ENCODE measurements at regions not wholly inside any gene's neighbourhood (a gene's known extent, or its start where the extent isn't known, plus 50 kb on each side); places are given as distances from the start of the nearest gene placed in this dataset.
"Not testable (repeated sequence)": the region's sequence is repeated elsewhere in the genome, so short reads cannot be mapped to it uniquely, and the experiment has no call there.

- H3K36me3 ChIP-seq (ENCODE audit: low read depth, low read length): no peaks in the 10 kb centered on the region
- POLR2A ChIA-PET (ENCODE audit: unreplicated experiment): no interaction called here
- CTCF ChIA-PET: no interaction called here
- no peaks in the 10 kb centered on the region for H3K4me1 ChIP-seq (ENCODE audit: insufficient read depth, low read length)
- no TSS peak for BruUV-seq (replicated peaks)
- no peak overlapping the region for H3K4me3 ChIP-seq (ENCODE audit: low read length)
- peaks cover 10% of the 10 kb centered on the region for H3K27me3 ChIP-seq (ENCODE audit: low read length)
- no peaks in the 10 kb centered on the region for H3K9me2 ChIP-seq (replicated peaks; ENCODE audit: low read length)
- H3K79me2 ChIP-seq (ENCODE audit: low read length): no peaks in the 10 kb centered on the region
- H3K27ac ChIP-seq (ENCODE audit: low read length): no peak overlapping the region
- no peak overlapping the region for H2AFZ ChIP-seq (ENCODE audit: low read length)
- H3K4me2 ChIP-seq (ENCODE audit: low read length): no peak overlapping the region
- no peak overlapping the region for H3K9ac ChIP-seq (ENCODE audit: low read length)
- no peak for TF ChIP-seq EZH2phosphoT487 (IDR thresholded peaks at IDR 0.05; ENCODE audit: borderline replicate concordance, low read length)
- no peak for TF ChIP-seq CTCF (conservative IDR thresholded peaks at IDR 0.05; ENCODE audit: low read depth, low read length)
- TF ChIP-seq EZH2 (IDR thresholded peaks at IDR 0.05; ENCODE audit: low read length, unreplicated experiment): no peak
- no peaks in the 10 kb centered on the region for H3K9me3 ChIP-seq (ENCODE audit: low read length)
- DNase-seq (no peak), ATAC-seq (no peak)
- intact Hi-C loops (cut with micrococcal nuclease): no loop called here
- H3F3A ChIP-seq (ENCODE audit: low read length, unreplicated experiment): no peaks in the 10 kb centered on the region
- H4K20me1 ChIP-seq (ENCODE audit: low read length): no peaks in the 10 kb centered on the region
Measured at GRCh38 chr6:165767228-165767627, 104.2 kb upstream of the PDE10A start.

DNA sequence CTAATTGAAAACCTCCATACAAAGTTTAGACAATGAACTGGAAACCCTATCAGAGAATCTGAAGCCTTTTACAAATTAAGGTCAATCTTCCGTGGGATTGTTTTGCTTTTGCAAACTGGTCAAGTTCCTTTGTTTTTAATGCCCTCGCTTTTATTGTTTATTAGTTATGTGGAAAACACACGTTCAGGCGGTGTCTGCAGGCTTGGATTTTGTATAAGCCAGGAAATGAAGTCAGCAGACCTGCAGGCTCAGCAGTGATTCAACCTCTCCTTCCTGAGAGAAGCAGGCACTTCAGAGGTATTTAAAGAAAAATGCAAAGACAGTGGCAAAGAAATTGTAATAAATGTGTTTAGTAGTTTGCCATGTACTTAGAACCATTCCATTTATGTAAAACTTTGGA lies 103.4 kb upstream of the PDE10A start:
- H3K27ac ChIP-seq (ENCODE audit: low read length): no peak overlapping the region
- H3K27me3 ChIP-seq (ENCODE audit: low read length): peaks cover 10% of the 10 kb centered on the region
- H3K4me2 ChIP-seq (ENCODE audit: low read length): no peak overlapping the region
- no peak overlapping the region for H3K9ac ChIP-seq (ENCODE audit: low read length)
- H3K79me2 ChIP-seq (ENCODE audit: low read length): no peaks in the 10 kb centered on the region
- H3K4me1 ChIP-seq (ENCODE audit: insufficient read depth, low read length): no peaks in the 10 kb centered on the region
- ATAC-seq (no peak), DNase-seq (peak; percentile 3)
- no peaks in the 10 kb centered on the region for H3K36me3 ChIP-seq (ENCODE audit: low read depth, low read length)
- intact Hi-C loops (cut with micrococcal nuclease): no loop called here
- TF ChIP-seq EZH2phosphoT487 (IDR thresholded peaks at IDR 0.05; ENCODE audit: borderline replicate concordance, low read length) (no peak), EZH2 (IDR thresholded peaks at IDR 0.05; ENCODE audit: low read length, unreplicated experiment) (no peak), CTCF (conservative IDR thresholded peaks at IDR 0.05; ENCODE audit: low read depth, low read length) (no peak)
- BruUV-seq (replicated peaks): no TSS peak
- H3K9me2 ChIP-seq (replicated peaks; ENCODE audit: low read length): no peaks in the 10 kb centered on the region
- H3K4me3 ChIP-seq (ENCODE audit: low read length): no peak overlapping the region
- CTCF ChIA-PET: no interaction called here
- H3K9me3 ChIP-seq (ENCODE audit: low read length): no peaks in the 10 kb centered on the region
- no peaks in the 10 kb centered on the region for H4K20me1 ChIP-seq (ENCODE audit: low read length)
- POLR2A ChIA-PET (ENCODE audit: unreplicated experiment): no interaction called here
- no peaks in the 10 kb centered on the region for H3F3A ChIP-seq (ENCODE audit: low read length, unreplicated experiment)
- no peak overlapping the region for H2AFZ ChIP-seq (ENCODE audit: low read length)

DNA sequence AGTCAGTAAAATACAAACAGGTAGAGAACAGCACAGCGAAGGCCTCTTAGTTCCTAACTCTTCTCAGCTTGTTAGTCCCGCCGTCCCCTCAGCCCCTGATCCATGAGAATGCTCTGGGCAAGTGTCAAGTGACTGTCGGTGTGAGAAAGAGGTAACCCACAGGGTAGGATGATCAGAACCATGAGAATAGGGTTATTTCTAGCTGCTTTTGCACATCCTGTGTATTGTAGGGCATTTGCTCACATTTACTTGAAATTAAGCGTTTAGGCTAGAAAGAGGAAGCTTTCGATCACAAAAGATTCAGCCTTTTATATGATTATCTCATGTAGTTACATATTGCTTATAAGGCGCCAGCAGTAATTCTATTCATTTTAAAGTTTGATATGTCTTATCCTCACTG lies 103.0 kb upstream of the PDE10A start:
- no peak for TF ChIP-seq CTCF (conservative IDR thresholded peaks at IDR 0.05; ENCODE audit: low read depth, low read length)
- TF ChIP-seq EZH2phosphoT487 (IDR thresholded peaks at IDR 0.05; ENCODE audit: borderline replicate concordance, low read length): no peak
- no peak for TF ChIP-seq EZH2 (IDR thresholded peaks at IDR 0.05; ENCODE audit: low read length, unreplicated experiment)
- ATAC-seq (no peak), DNase-seq (no peak)
- peaks cover 10% of the 10 kb centered on the region for H3K27me3 ChIP-seq (ENCODE audit: low read length)
- no TSS peak for BruUV-seq (replicated peaks)
- H3K9ac ChIP-seq (ENCODE audit: low read length): no peak overlapping the region
- no peaks in the 10 kb centered on the region for H3F3A ChIP-seq (ENCODE audit: low read length, unreplicated experiment)
- H3K79me2 ChIP-seq (ENCODE audit: low read length): no peaks in the 10 kb centered on the region
- no peaks in the 10 kb centered on the region for H3K9me3 ChIP-seq (ENCODE audit: low read length)
- H3K27ac ChIP-seq (ENCODE audit: low read length): no peak overlapping the region
- no peaks in the 10 kb centered on the region for H4K20me1 ChIP-seq (ENCODE audit: low read length)
- H2AFZ ChIP-seq (ENCODE audit: low read length): no peak overlapping the region
- intact Hi-C loops (cut with micrococcal nuclease): no loop called here
- H3K4me3 ChIP-seq (ENCODE audit: low read length): no peak overlapping the region
- no peaks in the 10 kb centered on the region for H3K36me3 ChIP-seq (ENCODE audit: low read depth, low read length)
- no peak overlapping the region for H3K4me2 ChIP-seq (ENCODE audit: low read length)
- CTCF ChIA-PET: no interaction called here
- H3K9me2 ChIP-seq (replicated peaks; ENCODE audit: low read length): no peaks in the 10 kb centered on the region
- POLR2A ChIA-PET (ENCODE audit: unreplicated experiment): no interaction called here
- H3K4me1 ChIP-seq (ENCODE audit: insufficient read depth, low read length): no peaks in the 10 kb centered on the region

GRCh38 chr6:165765256-165765655 lies 102.2 kb upstream of the PDE10A start:
- H2AFZ ChIP-seq (ENCODE audit: low read length); H3K9ac ChIP-seq (ENCODE audit: low read length); H3K9me2 ChIP-seq (replicated peaks; ENCODE audit: low read length); intact Hi-C loops (cut with micrococcal nuclease); H3K79me2 ChIP-seq (ENCODE audit: low read length); H3K4me3 ChIP-seq (ENCODE audit: low read length); POLR2A ChIA-PET (ENCODE audit: unreplicated experiment); H4K20me1 ChIP-seq (ENCODE audit: low read length); ATAC-seq; H3K36me3 ChIP-seq (ENCODE audit: low read depth, low read length); H3K4me1 ChIP-seq (ENCODE audit: insufficient read depth, low read length); H3K27me3 ChIP-seq (ENCODE audit: low read length); BruUV-seq (replicated peaks); H3K4me2 ChIP-seq (ENCODE audit: low read length); H3K27ac ChIP-seq (ENCODE audit: low read length); DNase-seq; H3F3A ChIP-seq (ENCODE audit: low read length, unreplicated experiment); CTCF ChIA-PET; H3K9me3 ChIP-seq (ENCODE audit: low read length): not testable (repeated sequence)
